ES-I3 (cell line): ENCODE measurements at regions not wholly inside any gene's neighbourhood (a gene's known extent, or its start where the extent isn't known, plus 50 kb on each side); places are given as distances from the start of the nearest gene placed in this dataset.

Experiments
- H3K36me3 ChIP-seq: 2 replicates; pipeline ENCODE4 v1.6.1; 2013; ENCODE audit warnings: mild to moderate bottlenecking, low read length, control low read depth, moderate library complexity; ENCODE audit not compliant: insufficient read depth
- H3K4me1 ChIP-seq: 2 replicates; pipeline ENCODE4 v1.6.1; 2013; ENCODE audit warnings: mild to moderate bottlenecking, control low read depth, low read length; ENCODE audit not compliant: insufficient read depth
- H3K9ac ChIP-seq: 2 replicates; pipeline ENCODE4 v1.6.1; 2013; ENCODE audit warnings: low read depth, mild to moderate bottlenecking, low read length, moderate library complexity
- H3K9me3 ChIP-seq: 2 replicates; pipeline ENCODE4 v1.6.1; 2013; ENCODE audit warnings: mild to moderate bottlenecking, low read length, moderate library complexity; ENCODE audit not compliant: control insufficient read depth, insufficient read depth

- no peak overlapping the region for H3K9ac ChIP-seq
Measured at GRCh38 chr1:93783876-93784275, 95.1 kb downstream of the DNTTIP2 start.

DNA sequence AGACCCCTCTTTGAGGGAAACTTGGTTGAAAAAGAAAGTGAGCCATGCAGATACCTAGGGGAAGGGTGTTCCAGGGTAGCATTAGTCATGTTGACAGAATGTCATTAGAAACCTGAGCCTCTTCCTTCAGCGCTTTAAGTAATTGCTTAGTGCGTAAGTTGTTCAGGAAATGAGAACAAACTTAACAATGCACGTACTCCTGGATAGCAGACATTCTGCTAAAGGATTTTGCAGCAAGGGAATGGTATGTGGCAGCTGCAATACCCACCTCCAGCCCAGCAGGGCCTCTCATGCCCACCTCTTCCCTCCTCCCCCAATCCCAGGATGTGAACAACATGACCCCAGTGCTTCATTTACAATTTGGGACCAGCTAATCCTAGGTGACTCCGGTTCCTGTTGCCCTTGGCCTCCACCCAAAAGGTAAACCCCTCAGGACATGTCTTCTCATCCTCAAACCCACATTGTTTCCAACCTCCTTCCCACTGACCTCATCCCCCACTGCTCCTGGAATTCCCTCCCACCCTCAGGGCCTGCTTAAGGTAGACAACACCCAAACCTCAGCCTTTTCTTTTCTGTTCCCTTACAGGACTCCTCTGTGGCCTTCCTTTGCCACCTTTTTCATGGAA, 98.0 kb upstream of the BCAR3 start:
- Histone ChIP-seq H3K36me3 (no peaks in the 10 kb centered on the region), H3K9me3 (no peaks in the 10 kb centered on the region), H3K9ac (no peak overlapping the region), H3K4me1 (peaks cover 20% of the 10 kb centered on the region)

More at GRCh38 chr1:93783876-93784275, 95.1 kb downstream of the DNTTIP2 start:
- H3K4me1 ChIP-seq = peaks cover 4% of the 10 kb centered on the region
- H3K9me3 ChIP-seq = peaks cover 2% of the 10 kb centered on the region; the same call in 1 of the 2 replicates
- no peaks in the 10 kb centered on the region for H3K36me3 ChIP-seq

- H3K9ac ChIP-seq = no peak overlapping the region
- H3K4me1 ChIP-seq = peaks cover 21% of the 10 kb centered on the region
- H3K36me3 ChIP-seq = no peaks in the 10 kb centered on the region
- no peaks in the 10 kb centered on the region for H3K9me3 ChIP-seq
Measured at GRCh38 chr1:93778457-93778856, 96.8 kb upstream of the BCAR3 start.

DNA sequence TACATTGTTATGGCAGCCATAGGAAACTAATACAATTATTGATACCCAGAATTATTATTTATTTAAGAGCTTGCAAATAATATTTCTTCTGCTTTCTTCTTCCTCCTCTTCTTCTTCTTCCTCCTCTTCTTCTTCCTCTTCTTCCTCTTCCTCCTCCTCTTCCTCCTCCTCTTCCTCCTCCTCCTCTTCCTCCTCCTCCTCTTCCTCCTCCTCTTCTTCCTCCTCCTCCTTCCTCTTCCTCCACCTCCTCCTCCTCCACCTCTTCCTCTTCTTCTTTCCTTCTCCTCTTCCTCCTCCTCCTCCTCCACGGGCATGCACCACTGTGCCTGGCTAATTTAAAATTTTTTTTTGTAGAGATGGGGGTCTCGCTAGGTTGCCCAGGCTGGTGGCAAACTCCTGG, 95.6 kb upstream of the BCAR3 start:
- Histone ChIP-seq H3K4me1 (peaks cover 21% of the 10 kb centered on the region), H3K36me3 (no peaks in the 10 kb centered on the region), H3K9ac (no peak overlapping the region), H3K9me3 (no peaks in the 10 kb centered on the region)

DNA sequence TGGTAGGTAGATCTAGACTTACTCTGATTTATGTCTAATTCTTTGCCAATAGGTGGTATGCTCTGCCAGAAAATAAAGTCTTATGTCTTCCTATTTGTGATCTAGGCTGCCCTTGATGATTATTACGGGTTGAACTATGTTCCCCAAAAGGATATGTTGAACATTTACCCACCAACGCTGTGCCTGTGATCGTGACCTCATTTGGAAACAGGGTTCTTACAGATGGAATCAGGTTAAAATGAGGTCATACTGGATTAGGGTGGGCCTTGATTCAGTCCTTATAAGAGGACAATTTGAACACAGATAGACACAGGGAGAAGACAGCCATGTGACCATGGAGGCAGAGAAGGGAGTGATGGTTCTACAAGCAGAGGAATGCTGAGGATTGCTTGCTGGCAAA, 95.1 kb upstream of the BCAR3 start:
- Histone ChIP-seq H3K9ac (no peak overlapping the region), H3K9me3 (no peaks in the 10 kb centered on the region), H3K4me1 (peaks cover 21% of the 10 kb centered on the region), H3K36me3 (no peaks in the 10 kb centered on the region)

DNA sequence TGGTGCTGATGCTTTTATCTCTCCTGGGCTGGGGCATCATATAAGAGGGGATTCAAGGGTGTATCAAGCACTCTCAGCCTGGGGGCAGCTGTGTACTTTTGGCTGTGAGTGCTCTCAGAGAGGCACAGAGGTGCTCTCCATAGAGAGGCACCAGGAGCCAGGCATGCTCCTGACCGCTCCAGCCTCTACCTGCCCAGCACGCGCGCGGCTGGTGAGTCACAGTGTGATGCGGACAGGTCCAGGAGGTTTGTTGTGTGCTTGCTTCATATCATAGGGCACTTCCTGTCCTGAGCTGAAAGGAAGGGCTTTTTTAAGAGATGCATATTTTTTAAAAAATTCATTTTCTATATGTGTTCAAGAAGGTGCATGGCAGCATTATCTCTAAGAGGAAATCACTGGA, 93.6 kb upstream of the BCAR3 start:
- Histone ChIP-seq H3K4me1 (peaks cover 20% of the 10 kb centered on the region), H3K9ac (no peak overlapping the region), H3K9me3 (no peaks in the 10 kb centered on the region), H3K36me3 (no peaks in the 10 kb centered on the region)

- Histone ChIP-seq H3K9me3 (no peaks in the 10 kb centered on the region), H3K4me1 (peaks cover 20% of the 10 kb centered on the region), H3K9ac (no peak overlapping the region), H3K36me3 (no peaks in the 10 kb centered on the region)
Measured at GRCh38 chr1:93774707-93775106, 93.1 kb upstream of the BCAR3 start.

- H3K36me3 ChIP-seq = no peaks in the 10 kb centered on the region
- peaks cover 32% of the 10 kb centered on the region; the same call in 1 of the 2 replicates for H3K4me1 ChIP-seq
- no peak overlapping the region for H3K9ac ChIP-seq
- H3K9me3 ChIP-seq = no peaks in the 10 kb centered on the region
Measured at GRCh38 chr1:93773049-93773838, 91.6 kb upstream of the BCAR3 start.

DNA sequence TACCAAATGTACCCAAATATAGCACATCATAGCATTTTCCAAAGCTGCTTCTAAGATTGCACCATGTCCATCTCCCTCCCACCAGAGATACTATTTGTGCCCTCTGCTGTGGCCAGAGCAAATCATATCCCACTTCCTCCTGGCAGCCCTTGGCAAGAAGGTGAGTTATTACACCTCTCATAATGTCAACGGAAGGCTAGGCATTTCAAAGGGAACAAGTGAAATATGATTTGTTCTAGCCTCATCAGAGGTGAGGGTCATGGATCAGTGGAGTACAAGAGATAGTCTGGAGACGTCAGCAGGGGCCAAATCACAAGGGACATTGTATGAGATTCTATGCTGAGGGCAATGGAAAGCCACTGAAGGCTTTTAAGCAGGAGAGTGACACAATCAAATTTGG, 90.2 kb upstream of the BCAR3 start:
- H3K9me3 ChIP-seq = no peaks in the 10 kb centered on the region
- peaks cover 35% of the 10 kb centered on the region; the same call in 1 of the 2 replicates for H3K4me1 ChIP-seq
- no peak overlapping the region for H3K9ac ChIP-seq
- H3K36me3 ChIP-seq = no peaks in the 10 kb centered on the region

DNA sequence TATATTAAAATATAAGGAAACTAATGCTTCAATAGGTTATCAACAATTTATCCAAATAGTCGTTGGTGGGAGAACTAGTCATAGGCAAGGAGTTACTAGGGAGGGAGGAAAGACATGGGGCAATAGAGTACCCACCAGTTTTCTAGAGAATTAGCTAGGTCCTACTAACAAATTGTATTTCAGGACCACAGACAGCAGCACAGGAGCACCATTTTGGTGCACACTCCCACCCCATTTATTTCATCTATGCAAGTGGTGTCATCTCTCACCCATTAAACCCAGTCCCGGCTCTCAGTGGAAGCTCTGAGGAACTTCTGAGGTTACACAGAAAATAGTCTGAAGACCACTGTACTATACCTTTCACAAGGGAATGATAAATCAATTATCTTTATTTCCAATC, 89.0 kb upstream of the BCAR3 start:
- Histone ChIP-seq H3K9me3 (no peaks in the 10 kb centered on the region), H3K4me1 (peaks cover 27% of the 10 kb centered on the region; the same call in 1 of the 2 replicates)

DNA sequence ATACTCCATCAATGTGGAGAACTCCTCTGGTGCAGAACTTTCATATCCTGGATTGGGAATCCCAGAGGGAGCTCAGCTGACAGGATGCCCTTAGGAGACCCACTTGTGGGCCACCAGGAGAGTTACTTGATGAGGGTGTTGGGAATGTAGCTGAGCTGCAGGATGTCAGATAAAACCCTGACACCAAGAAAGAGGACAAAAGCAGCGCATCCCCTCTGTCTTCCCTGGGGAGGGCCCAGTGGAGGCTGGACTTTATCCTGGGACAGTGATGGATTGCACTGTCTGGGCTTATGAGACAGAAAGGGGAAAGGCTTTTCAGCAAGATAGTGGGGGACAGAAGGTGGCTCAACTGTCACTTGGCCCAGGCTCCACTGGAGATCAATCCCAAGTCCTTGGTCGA, 88.1 kb upstream of the BCAR3 start:
- H3K36me3 ChIP-seq = no peaks in the 10 kb centered on the region
- H3K9ac ChIP-seq = no peak overlapping the region
- H3K9me3 ChIP-seq = no peaks in the 10 kb centered on the region
- peaks cover 22% of the 10 kb centered on the region; the same call in 1 of the 2 replicates for H3K4me1 ChIP-seq

More for the DNA sequence above, 89.0 kb upstream of the BCAR3 start:
- Histone ChIP-seq H3K36me3 (no peaks in the 10 kb centered on the region), H3K9ac (no peak overlapping the region)

- H3K9ac ChIP-seq = no peak overlapping the region
- H3K9me3 ChIP-seq = no peaks in the 10 kb centered on the region
- peaks cover 20% of the 10 kb centered on the region; the same call in 1 of the 2 replicates for H3K4me1 ChIP-seq
- H3K36me3 ChIP-seq = no peaks in the 10 kb centered on the region
Measured at GRCh38 chr1:93768380-93768863, 86.8 kb upstream of the BCAR3 start.

- H3K4me1 ChIP-seq = peaks cover 20% of the 10 kb centered on the region; the same call in 1 of the 2 replicates
- no peaks in the 10 kb centered on the region for H3K9me3 ChIP-seq
- no peak overlapping the region for H3K9ac ChIP-seq
- H3K36me3 ChIP-seq = no peaks in the 10 kb centered on the region
Measured at GRCh38 chr1:93766451-93766850, 84.8 kb upstream of the BCAR3 start.

DNA sequence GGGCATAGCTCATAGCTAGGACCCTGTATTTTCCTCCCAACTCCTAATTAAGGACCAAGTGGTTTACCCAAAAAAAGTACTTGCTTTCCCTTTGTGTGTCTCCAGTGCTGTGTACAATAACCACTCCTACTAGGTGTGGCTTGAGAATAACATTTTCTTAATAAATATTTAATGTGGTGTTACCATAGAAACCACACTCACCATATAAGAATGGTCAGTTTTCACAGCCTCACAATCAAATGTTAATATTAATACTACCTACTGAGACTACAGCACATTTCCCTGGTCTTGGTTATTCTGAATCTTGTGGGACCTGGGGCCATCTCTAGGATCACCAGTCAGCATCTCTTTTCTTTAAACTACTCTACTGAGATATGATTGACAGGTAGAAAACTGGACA, 83.5 kb upstream of the BCAR3 start:
- Histone ChIP-seq H3K4me1 (peaks cover 20% of the 10 kb centered on the region; the same call in 1 of the 2 replicates), H3K9ac (no peak overlapping the region), H3K9me3 (no peaks in the 10 kb centered on the region), H3K36me3 (no peaks in the 10 kb centered on the region)

- no peaks in the 10 kb centered on the region for H3K9me3 ChIP-seq
- no peaks in the 10 kb centered on the region for H3K36me3 ChIP-seq
- H3K4me1 ChIP-seq = peaks cover 13% of the 10 kb centered on the region; the same call in 1 of the 2 replicates
- no peak overlapping the region for H3K9ac ChIP-seq
Measured at GRCh38 chr1:93764366-93764750, 82.7 kb upstream of the BCAR3 start.
